ENCODE measurements at regions not wholly inside any gene's neighbourhood (a gene's known extent, or its start where the extent isn't known, plus 50 kb on each side); places are given as distances from the start of the nearest gene placed in this dataset.

DNA sequence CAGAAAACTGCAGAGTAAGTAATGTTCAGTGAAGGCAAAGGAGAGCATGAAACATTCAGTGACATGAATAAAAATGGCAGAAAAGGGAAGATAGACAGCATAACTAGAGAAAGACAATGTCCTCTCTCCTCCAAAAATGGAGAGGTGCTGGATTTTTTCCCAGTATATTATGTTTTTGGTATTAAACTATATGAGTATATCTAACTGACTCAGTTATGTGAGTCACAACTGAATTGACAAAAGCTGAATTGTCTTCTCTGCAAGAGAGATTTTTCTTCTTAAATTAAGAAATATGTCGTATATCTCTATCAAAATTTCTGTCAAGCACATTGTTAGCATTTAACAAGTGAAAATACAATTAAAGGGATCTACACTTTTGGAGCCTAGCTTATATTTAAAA lies 375.1 kb downstream of the CHSY3 start:
- H3K4me1 ChIP-seq (ENCODE audit: control insufficient read depth, insufficient read depth, low read length) = no peaks in the 10 kb centered on the region
- no peak overlapping the region for H3K4me3 ChIP-seq (ENCODE audit: low read depth, low read length)
- H3K36me3 ChIP-seq (ENCODE audit: control insufficient read depth in 2 of 2, insufficient read depth in 1 of 2, low read length in 2 of 2) = no peaks in the 10 kb centered on the region
- H3K9me3 ChIP-seq (ENCODE audit: control insufficient read depth, insufficient read depth, low read depth, low read length) = no peaks in the 10 kb centered on the region
- TF ChIP-seq PRDM1 (tag by site-specific recombination; IDR thresholded peaks at IDR 0.05) (no peak), ZBTB8A (tag by site-specific recombination; IDR thresholded peaks at IDR 0.05) (no peak), ZNF544 (tag by site-specific recombination; IDR thresholded peaks at IDR 0.05) (no peak), ZNF423 (tag by site-specific recombination; IDR thresholded peaks at IDR 0.05) (no peak), ZNF48 (tag by site-specific recombination; IDR thresholded peaks at IDR 0.05) (no peak), KLF16 (tag by site-specific recombination; IDR thresholded peaks at IDR 0.05) (no peak), SP3 (tag by site-specific recombination; IDR thresholded peaks at IDR 0.05) (no peak), OSR2 (tag by site-specific recombination; IDR thresholded peaks at IDR 0.05) (no peak), HOXD13 (CRISPR knock-in tag; IDR thresholded peaks at IDR 0.05; ENCODE audit: borderline replicate concordance) (no peak), GLIS1 (tag by site-specific recombination; IDR thresholded peaks at IDR 0.05) (no peak), ZNF175 (tag by site-specific recombination; IDR thresholded peaks at IDR 0.05) (no peak), SCRT2 (tag by site-specific recombination; IDR thresholded peaks at IDR 0.05) (no peak), ZNF248 (tag by site-specific recombination; IDR thresholded peaks at IDR 0.05) (no peak), REPIN1 (tag by site-specific recombination; IDR thresholded peaks at IDR 0.05; ENCODE audit: low read depth) (no peak)
- TF ChIP-seq, protein P1, sequence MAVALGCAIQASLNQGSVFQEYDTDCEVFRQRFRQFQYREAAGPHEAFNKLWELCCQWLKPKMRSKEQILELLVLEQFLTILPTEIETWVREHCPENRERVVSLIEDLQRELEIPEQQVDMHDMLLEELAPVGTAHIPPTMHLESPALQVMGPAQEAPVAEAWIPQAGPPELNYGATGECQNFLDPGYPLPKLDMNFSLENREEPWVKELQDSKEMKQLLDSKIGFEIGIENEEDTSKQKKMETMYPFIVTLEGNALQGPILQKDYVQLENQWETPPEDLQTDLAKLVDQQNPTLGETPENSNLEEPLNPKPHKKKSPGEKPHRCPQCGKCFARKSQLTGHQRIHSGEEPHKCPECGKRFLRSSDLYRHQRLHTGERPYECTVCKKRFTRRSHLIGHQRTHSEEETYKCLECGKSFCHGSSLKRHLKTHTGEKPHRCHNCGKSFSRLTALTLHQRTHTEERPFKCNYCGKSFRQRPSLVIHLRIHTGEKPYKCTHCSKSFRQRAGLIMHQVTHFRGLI (tag by site-specific recombination; IDR thresholded peaks at IDR 0.05) = no peak
- TF ChIP-seq, protein P2, sequence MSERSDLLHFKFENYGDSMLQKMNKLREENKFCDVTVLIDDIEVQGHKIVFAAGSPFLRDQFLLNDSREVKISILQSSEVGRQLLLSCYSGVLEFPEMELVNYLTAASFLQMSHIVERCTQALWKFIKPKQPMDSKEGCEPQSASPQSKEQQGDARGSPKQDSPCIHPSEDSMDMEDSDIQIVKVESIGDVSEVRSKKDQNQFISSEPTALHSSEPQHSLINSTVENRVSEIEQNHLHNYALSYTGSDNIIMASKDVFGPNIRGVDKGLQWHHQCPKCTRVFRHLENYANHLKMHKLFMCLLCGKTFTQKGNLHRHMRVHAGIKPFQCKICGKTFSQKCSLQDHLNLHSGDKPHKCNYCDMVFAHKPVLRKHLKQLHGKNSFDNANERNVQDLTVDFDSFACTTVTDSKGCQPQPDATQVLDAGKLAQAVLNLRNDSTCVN (tag by site-specific recombination; optimal IDR thresholded peaks at IDR 0.05) = no peak
- TF ChIP-seq, protein P3, sequence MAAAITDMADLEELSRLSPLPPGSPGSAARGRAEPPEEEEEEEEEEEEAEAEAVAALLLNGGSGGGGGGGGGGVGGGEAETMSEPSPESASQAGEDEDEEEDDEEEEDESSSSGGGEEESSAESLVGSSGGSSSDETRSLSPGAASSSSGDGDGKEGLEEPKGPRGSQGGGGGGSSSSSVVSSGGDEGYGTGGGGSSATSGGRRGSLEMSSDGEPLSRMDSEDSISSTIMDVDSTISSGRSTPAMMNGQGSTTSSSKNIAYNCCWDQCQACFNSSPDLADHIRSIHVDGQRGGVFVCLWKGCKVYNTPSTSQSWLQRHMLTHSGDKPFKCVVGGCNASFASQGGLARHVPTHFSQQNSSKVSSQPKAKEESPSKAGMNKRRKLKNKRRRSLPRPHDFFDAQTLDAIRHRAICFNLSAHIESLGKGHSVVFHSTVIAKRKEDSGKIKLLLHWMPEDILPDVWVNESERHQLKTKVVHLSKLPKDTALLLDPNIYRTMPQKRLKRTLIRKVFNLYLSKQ (tag by site-specific recombination; IDR thresholded peaks at IDR 0.05; ENCODE audit: borderline replicate concordance) = no peak
- no peak overlapping the region for H3K27ac ChIP-seq (ENCODE audit: extremely low read depth, low read depth, low read length)
- POLR2A ChIA-PET = no interaction called here
- CTCF ChIA-PET = no interaction called here

DNA sequence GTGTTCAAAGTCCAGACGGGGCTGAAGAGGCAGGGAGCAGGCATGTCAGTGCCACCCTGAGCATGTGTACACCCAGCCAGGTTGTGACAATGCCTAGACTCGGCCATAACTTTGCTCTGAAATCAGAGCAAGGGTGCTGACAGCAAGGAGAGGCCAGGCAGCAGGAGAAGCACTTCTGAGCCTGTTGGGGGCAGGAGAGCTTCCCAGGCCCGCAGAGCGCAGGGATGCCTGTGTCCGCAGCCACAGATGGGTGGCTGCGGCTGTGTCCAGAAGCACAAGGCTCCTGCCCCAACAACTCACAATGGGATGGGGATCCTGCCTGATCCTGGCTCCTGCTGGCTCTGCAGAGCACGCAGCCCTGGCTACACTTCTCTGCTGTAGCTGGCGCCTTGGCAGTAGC lies 373.9 kb downstream of the CHSY3 start:
- TF ChIP-seq ZNF350 (tag by site-specific recombination; IDR thresholded peaks at IDR 0.05) = no peak
- TF ChIP-seq ZNF658 (tag by site-specific recombination; IDR thresholded peaks at IDR 0.05) = no peak
- TF ChIP-seq, protein P4, sequence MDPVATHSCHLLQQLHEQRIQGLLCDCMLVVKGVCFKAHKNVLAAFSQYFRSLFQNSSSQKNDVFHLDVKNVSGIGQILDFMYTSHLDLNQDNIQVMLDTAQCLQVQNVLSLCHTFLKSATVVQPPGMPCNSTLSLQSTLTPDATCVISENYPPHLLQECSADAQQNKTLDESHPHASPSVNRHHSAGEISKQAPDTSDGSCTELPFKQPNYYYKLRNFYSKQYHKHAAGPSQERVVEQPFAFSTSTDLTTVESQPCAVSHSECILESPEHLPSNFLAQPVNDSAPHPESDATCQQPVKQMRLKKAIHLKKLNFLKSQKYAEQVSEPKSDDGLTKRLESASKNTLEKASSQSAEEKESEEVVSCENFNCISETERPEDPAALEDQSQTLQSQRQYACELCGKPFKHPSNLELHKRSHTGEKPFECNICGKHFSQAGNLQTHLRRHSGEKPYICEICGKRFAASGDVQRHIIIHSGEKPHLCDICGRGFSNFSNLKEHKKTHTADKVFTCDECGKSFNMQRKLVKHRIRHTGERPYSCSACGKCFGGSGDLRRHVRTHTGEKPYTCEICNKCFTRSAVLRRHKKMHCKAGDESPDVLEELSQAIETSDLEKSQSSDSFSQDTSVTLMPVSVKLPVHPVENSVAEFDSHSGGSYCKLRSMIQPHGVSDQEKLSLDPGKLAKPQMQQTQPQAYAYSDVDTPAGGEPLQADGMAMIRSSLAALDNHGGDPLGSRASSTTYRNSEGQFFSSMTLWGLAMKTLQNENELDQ (tag by site-specific recombination; IDR thresholded peaks at IDR 0.05; ENCODE audit: low read depth) = no peak
- no peak for TF ChIP-seq ZNF416 (tag by site-specific recombination; IDR thresholded peaks at IDR 0.05)
- TF ChIP-seq ZNF610 (tag by site-specific recombination; IDR thresholded peaks at IDR 0.05; ENCODE audit: borderline replicate concordance) = no peak
- no peak for TF ChIP-seq ZNF548 (tag by site-specific recombination; IDR thresholded peaks at IDR 0.05)
- TF ChIP-seq ZNF223 (tag by site-specific recombination; IDR thresholded peaks at IDR 0.05) = no peak
- TF ChIP-seq ZNF169 (tag by site-specific recombination; IDR thresholded peaks at IDR 0.05) = no peak
- TF ChIP-seq GLI4 (tag by site-specific recombination; IDR thresholded peaks at IDR 0.05) = no peak
- TF ChIP-seq, protein P3 (tag by site-specific recombination; IDR thresholded peaks at IDR 0.05; ENCODE audit: borderline replicate concordance) = no peak
- no peaks in the 10 kb centered on the region for H3K4me1 ChIP-seq (ENCODE audit: control insufficient read depth, insufficient read depth, low read length)
- no peaks in the 10 kb centered on the region for H3K9me3 ChIP-seq (ENCODE audit: control insufficient read depth, insufficient read depth, low read depth, low read length)
- no peaks in the 10 kb centered on the region for H3K36me3 ChIP-seq (ENCODE audit: control insufficient read depth in 2 of 2, insufficient read depth in 1 of 2, low read length in 2 of 2)
- no peak overlapping the region for H3K27ac ChIP-seq (ENCODE audit: extremely low read depth, low read depth, low read length)
- ChIA-PET CTCF (no interaction called here), POLR2A (no interaction called here)
- H3K4me3 ChIP-seq (ENCODE audit: low read depth, low read length) = no peak overlapping the region
